Glutamatergic neuron (in vitro differentiated cells): ENCODE measurements at regions not wholly inside any gene's neighbourhood (a gene's known extent, or its start where the extent isn't known, plus 50 kb on each side); places are given as distances from the start of the nearest gene placed in this dataset.

Experiments
- DNase-seq: peaks from one replicate; pipeline ENCODE4 v3.0.0; 2022
- H3K27ac Mint-ChIP-seq: one replicate; pipeline ENCODE4 v1.8.0; 2020; ENCODE audit warnings: mild to moderate bottlenecking, mixed read lengths, inconsistent platforms; ENCODE audit not compliant: unreplicated experiment
- H3K27me3 Mint-ChIP-seq: one replicate; pipeline ENCODE4 v1.8.0; 2020; ENCODE audit warnings: mild to moderate bottlenecking, moderate library complexity, mixed read lengths, inconsistent platforms; ENCODE audit not compliant: unreplicated experiment
- H3K36me3 Mint-ChIP-seq: one replicate; pipeline ENCODE4 v1.8.0; 2020; ENCODE audit warnings: mild to moderate bottlenecking, mixed read lengths, inconsistent platforms; ENCODE audit not compliant: unreplicated experiment
- H3K4me1 Mint-ChIP-seq: one replicate; pipeline ENCODE4 v1.8.0; 2020; ENCODE audit warnings: mild to moderate bottlenecking, low read depth, mixed read lengths, inconsistent platforms; ENCODE audit not compliant: unreplicated experiment
- H3K4me3 Mint-ChIP-seq: one replicate; pipeline ENCODE4 v1.8.0; 2020; ENCODE audit warnings: mild to moderate bottlenecking, mixed read lengths, inconsistent platforms; ENCODE audit not compliant: unreplicated experiment
- H3K9me3 Mint-ChIP-seq: one replicate; pipeline ENCODE4 v1.8.0; 2020; ENCODE audit warnings: mild to moderate bottlenecking, moderate library complexity, mixed read lengths, inconsistent platforms; ENCODE audit not compliant: unreplicated experiment
- TF ChIP-seq, protein P1 (sequence below): fragments of 200-600 bp; sonication (generic); IDR thresholded peaks from one replicate; pipeline ENCODE4 v1.5.0; 2021; ENCODE audit not compliant: partially characterized antibody, unreplicated experiment

DNA sequence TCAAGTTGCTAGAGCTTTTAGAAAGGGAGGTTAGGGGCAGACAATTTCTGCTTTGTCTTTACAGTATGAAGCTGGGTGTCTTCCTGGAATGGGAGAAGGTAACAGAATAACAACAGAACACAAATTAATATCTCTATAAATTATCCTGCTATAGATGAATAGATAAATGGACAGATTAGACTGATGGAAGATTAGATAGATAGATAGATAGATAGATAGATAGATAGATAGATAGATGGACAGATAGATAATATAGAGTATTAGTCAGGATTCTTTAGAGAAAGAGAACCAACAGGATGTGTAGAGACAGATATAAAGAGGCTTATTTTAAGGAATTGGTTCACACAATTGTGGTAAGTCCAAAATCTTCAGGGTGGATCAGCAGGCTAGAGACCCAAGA lies 302.2 kb downstream of the BCL11A start:
- Mint-ChIP-seq H3K27me3 (no peaks in the 10 kb centered on the region), H3K4me1 (peaks cover 3% of the 10 kb centered on the region), H3K4me3 (no peak overlapping the region), H3K36me3 (no peaks in the 10 kb centered on the region), H3K9me3 (no peaks in the 10 kb centered on the region), H3K27ac (no peak overlapping the region)
- TF ChIP-seq, protein P1, sequence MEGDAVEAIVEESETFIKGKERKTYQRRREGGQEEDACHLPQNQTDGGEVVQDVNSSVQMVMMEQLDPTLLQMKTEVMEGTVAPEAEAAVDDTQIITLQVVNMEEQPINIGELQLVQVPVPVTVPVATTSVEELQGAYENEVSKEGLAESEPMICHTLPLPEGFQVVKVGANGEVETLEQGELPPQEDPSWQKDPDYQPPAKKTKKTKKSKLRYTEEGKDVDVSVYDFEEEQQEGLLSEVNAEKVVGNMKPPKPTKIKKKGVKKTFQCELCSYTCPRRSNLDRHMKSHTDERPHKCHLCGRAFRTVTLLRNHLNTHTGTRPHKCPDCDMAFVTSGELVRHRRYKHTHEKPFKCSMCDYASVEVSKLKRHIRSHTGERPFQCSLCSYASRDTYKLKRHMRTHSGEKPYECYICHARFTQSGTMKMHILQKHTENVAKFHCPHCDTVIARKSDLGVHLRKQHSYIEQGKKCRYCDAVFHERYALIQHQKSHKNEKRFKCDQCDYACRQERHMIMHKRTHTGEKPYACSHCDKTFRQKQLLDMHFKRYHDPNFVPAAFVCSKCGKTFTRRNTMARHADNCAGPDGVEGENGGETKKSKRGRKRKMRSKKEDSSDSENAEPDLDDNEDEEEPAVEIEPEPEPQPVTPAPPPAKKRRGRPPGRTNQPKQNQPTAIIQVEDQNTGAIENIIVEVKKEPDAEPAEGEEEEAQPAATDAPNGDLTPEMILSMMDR: no peak
- DNase-seq: no peak

DNA sequence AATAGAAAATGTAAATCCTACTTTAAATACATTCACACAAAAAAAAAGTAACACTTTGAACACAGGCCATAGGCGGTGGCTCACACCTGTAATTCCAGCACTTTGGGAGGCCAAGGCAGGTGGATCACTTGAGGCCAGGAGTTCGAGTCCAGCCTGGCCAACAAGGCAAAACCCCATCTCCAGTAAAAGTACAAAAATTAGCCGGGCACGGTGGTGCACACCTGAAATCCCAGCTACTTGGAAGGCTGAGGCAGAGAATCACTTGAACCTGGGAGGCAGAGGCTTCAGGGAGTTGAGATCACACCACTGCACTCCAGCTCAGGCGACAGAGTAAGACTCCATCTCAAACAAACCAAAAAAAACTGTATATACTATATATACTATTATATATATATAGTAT lies 303.6 kb downstream of the BCL11A start:
- TF ChIP-seq, protein P1: no peak
- no peaks in the 10 kb centered on the region for H3K36me3 Mint-ChIP-seq

DNA sequence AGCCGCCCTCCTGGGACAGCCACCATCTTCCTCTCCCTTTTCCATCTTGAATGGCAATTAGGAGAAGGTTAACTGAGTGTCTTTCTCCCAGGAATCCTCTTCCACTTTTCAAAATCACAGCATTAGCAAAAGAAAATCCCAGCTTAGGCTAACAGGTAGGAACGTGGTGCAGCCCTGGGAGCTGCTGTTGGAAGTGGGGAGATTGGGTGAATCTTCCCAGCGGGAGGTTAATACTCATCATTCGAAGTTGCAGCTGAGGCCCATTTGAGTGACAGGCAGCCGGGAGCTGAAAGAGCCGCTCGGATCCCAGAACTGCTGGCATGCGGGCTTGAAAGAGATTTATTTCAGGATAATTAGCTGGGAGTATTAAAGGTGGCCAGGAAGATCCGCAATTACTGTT lies 306.0 kb downstream of the BCL11A start:
- DNase-seq: no peak

More for the DNA sequence above, 303.6 kb downstream of the BCL11A start:
- peaks cover 3% of the 10 kb centered on the region for H3K4me1 Mint-ChIP-seq
- no peaks in the 10 kb centered on the region for H3K27me3 Mint-ChIP-seq
- H3K9me3 Mint-ChIP-seq: no peaks in the 10 kb centered on the region
- DNase-seq: no peak
- no peak overlapping the region for H3K27ac Mint-ChIP-seq
- no peak overlapping the region for H3K4me3 Mint-ChIP-seq

DNA sequence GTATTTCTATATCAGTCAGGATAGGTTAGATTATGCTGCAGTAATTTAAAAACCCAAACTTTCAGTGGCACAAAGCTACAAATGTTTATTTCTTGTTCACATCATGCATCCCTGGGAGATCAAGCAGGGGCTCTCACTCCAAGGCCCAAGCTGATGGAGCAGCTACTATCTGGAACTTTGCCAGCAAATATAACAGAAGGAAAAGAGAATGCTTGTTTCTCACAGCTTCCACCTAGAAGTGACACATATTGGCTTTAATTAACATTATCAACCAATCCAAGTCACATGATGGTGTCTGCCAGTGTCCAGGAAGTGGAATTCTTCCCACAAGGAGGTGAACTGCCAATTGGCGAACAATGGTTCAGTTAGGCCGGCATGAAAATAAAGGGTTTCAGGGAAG lies 306.9 kb downstream of the BCL11A start:
- DNase-seq: no peak
- no peak overlapping the region for H3K4me3 Mint-ChIP-seq
- no peak overlapping the region for H3K27ac Mint-ChIP-seq
- TF ChIP-seq, protein P1: no peak
- H3K36me3 Mint-ChIP-seq: peaks cover 9% of the 10 kb centered on the region
- H3K9me3 Mint-ChIP-seq: peaks cover 2% of the 10 kb centered on the region
- no peaks in the 10 kb centered on the region for H3K27me3 Mint-ChIP-seq
- H3K4me1 Mint-ChIP-seq: peaks cover 3% of the 10 kb centered on the region

More for the DNA sequence above, 306.0 kb downstream of the BCL11A start:
- Mint-ChIP-seq H3K4me1 (peaks cover 3% of the 10 kb centered on the region), H3K27me3 (no peaks in the 10 kb centered on the region), H3K36me3 (peaks cover 9% of the 10 kb centered on the region), H3K4me3 (no peak overlapping the region), H3K9me3 (peaks cover 2% of the 10 kb centered on the region), H3K27ac (no peak overlapping the region)
- TF ChIP-seq, protein P1: no peak

DNA sequence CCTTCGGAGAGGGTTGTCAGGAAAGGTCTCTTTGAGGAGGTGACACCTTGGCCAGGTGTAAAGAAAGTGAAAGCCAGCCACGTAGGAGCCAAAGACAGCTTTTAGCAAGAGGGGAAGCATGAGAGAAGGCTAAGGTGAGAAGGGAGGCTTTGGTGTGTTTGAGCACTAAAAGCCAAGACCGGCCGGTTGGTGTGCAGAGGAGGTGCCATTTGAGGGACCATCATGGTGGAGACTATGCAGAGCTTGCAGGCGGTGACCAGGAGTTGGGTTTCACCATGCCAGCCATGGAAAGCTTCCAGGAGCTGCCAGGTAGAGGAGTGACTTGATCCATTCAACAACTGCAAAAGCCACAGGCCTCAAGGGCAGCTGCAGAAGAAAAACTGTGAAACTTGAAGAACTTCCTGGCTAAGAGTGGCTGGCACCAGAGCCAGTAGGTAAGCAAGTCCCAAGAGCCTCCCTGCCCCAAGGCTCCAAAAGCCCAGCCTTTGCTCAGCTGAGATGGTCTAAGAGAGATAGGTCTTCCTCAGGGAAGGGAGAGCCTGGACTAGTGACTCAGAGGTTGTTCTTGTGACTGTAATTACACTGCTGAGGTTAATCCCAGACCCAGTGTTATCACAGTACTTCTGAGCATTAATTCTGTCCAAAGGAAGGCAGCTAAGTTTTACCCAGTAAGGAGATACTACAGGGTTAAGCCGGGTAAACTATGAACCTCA lies 319.0 kb downstream of the BCL11A start:
- TF ChIP-seq, protein P1: no peak
- no peak overlapping the region for H3K27ac Mint-ChIP-seq
- H3K36me3 Mint-ChIP-seq: peaks cover 12% of the 10 kb centered on the region
- no peak for DNase-seq
- H3K9me3 Mint-ChIP-seq: peaks cover 5% of the 10 kb centered on the region
- H3K27me3 Mint-ChIP-seq: peaks cover 2% of the 10 kb centered on the region
- no peak overlapping the region for H3K4me3 Mint-ChIP-seq
- no peaks in the 10 kb centered on the region for H3K4me1 Mint-ChIP-seq
